Skeletal muscle cell (primary cell): ENCODE measurements at regions not wholly inside any gene's neighbourhood (a gene's known extent, or its start where the extent isn't known, plus 50 kb on each side); places are given as distances from the start of the nearest gene placed in this dataset.

ENCODE experiments used
- DNase-seq: peaks from one replicate; pipeline ENCODE4 v3.0.0-alpha.2; 2010; ENCODE audit warnings: low read depth
- H3K4me3 ChIP-seq: 2 replicates; pipeline ENCODE4 v1.5.1; 2011; ENCODE audit warnings: low read depth, mild to moderate bottlenecking, control low read depth, low read length, moderate library complexity

GRCh38 chr2:220890931-220891330, 681.2 kb downstream of the EPHA4 start:
- DNase-seq, result no peak
- no peak overlapping the region for H3K4me3 ChIP-seq

- DNase-seq, result peak; percentile 60
- no peak overlapping the region for H3K4me3 ChIP-seq
Measured at GRCh38 chr2:220891405-220891804, 680.7 kb downstream of the EPHA4 start.

- no peak overlapping the region for H3K4me3 ChIP-seq
- no peak for DNase-seq
Measured at GRCh38 chr2:220892018-220892634, 680.0 kb downstream of the EPHA4 start.

GRCh38 chr2:220893411-220893810, 678.7 kb downstream of the EPHA4 start:
- H3K4me3 ChIP-seq, result no peak overlapping the region
- no peak for DNase-seq

- DNase-seq, result no peak
- H3K4me3 ChIP-seq, result no peak overlapping the region
Measured at GRCh38 chr2:220894069-220894468, 678.0 kb downstream of the EPHA4 start.

GRCh38 chr2:220899492-220899891, 672.6 kb downstream of the EPHA4 start:
- H3K4me3 ChIP-seq, result no peak overlapping the region
- no peak for DNase-seq

GRCh38 chr2:220904015-220904414, 668.1 kb downstream of the EPHA4 start:
- no peak overlapping the region for H3K4me3 ChIP-seq
- DNase-seq, result no peak

GRCh38 chr2:220913384-220913783, 658.7 kb downstream of the EPHA4 start:
- DNase-seq, result no peak
- no peak overlapping the region for H3K4me3 ChIP-seq

- no peak overlapping the region for H3K4me3 ChIP-seq
- DNase-seq, result no peak
Measured at GRCh38 chr2:220915092-220915623, 656.9 kb downstream of the EPHA4 start.

- no peak for DNase-seq
- H3K4me3 ChIP-seq, result no peak overlapping the region
Measured at GRCh38 chr2:220916931-220917330, 655.2 kb downstream of the EPHA4 start.

- no peak overlapping the region for H3K4me3 ChIP-seq
- no peak for DNase-seq
Measured at GRCh38 chr2:220930271-220931076, 641.6 kb downstream of the EPHA4 start.

GRCh38 chr2:220931491-220931890, 640.6 kb downstream of the EPHA4 start:
- DNase-seq, result no peak
- no peak overlapping the region for H3K4me3 ChIP-seq

- no peak for DNase-seq
- H3K4me3 ChIP-seq, result no peak overlapping the region
Measured at GRCh38 chr2:220932041-220932440, 640.1 kb downstream of the EPHA4 start.

- no peak for DNase-seq
- no peak overlapping the region for H3K4me3 ChIP-seq
Measured at GRCh38 chr2:220935789-220936321, 636.2 kb downstream of the EPHA4 start.

GRCh38 chr2:220936641-220937197, 635.4 kb downstream of the EPHA4 start:
- DNase-seq, result no peak
- H3K4me3 ChIP-seq, result no peak overlapping the region

- DNase-seq, result no peak
- H3K4me3 ChIP-seq, result no peak overlapping the region
Measured at GRCh38 chr2:220937245-220937644, 634.9 kb downstream of the EPHA4 start.

GRCh38 chr2:220940646-220941045, 631.5 kb downstream of the EPHA4 start:
- no peak for DNase-seq
- H3K4me3 ChIP-seq, result no peak overlapping the region

GRCh38 chr2:220941683-220942082, 630.4 kb downstream of the EPHA4 start:
- no peak for DNase-seq
- no peak overlapping the region for H3K4me3 ChIP-seq

- no peak for DNase-seq
- H3K4me3 ChIP-seq, result no peak overlapping the region
Measured at GRCh38 chr2:220946552-220946951, 625.6 kb downstream of the EPHA4 start.

- no peak for DNase-seq
- H3K4me3 ChIP-seq, result no peak overlapping the region
Measured at GRCh38 chr2:220948579-220948978, 623.5 kb downstream of the EPHA4 start.
